ENCODE measurements at regions not wholly inside any gene's neighbourhood (a gene's known extent, or its start where the extent isn't known, plus 50 kb on each side); places are given as distances from the start of the nearest gene placed in this dataset.

- POLR2A ChIA-PET: no interaction called here
- Histone ChIP-seq H3K36me3 (ENCODE audit: control insufficient read depth in 2 of 2, insufficient read depth in 1 of 2, low read length in 2 of 2) (no peaks in the 10 kb centered on the region), H3K4me1 (ENCODE audit: control insufficient read depth, insufficient read depth, low read length) (no peaks in the 10 kb centered on the region), H3K9me3 (ENCODE audit: control insufficient read depth, insufficient read depth, low read depth, low read length) (no peaks in the 10 kb centered on the region), H3K27ac (ENCODE audit: extremely low read depth, low read depth, low read length) (no peak overlapping the region), H3K4me3 (ENCODE audit: low read depth, low read length) (no peak overlapping the region)
- no peak for TF ChIP-seq ZIC2 (tag by site-specific recombination; IDR thresholded peaks at IDR 0.05)
- no peak for TF ChIP-seq PRDM2 (tag by site-specific recombination; IDR thresholded peaks at IDR 0.05; ENCODE audit: borderline replicate concordance)
- TF ChIP-seq ZNF701 (tag by site-specific recombination; IDR thresholded peaks at IDR 0.05): no peak
- no peak for TF ChIP-seq ZNF23 (tag by site-specific recombination; IDR thresholded peaks at IDR 0.05; ENCODE audit: borderline replicate concordance)
- no peak for TF ChIP-seq ZNF580 (tag by site-specific recombination; IDR thresholded peaks at IDR 0.05)
- TF ChIP-seq ZNF19 (tag by site-specific recombination; IDR thresholded peaks at IDR 0.05; ENCODE audit: low read depth): no peak
- no peak for TF ChIP-seq ZNF248 (tag by site-specific recombination; IDR thresholded peaks at IDR 0.05)
- no peak for TF ChIP-seq ZNF24 (tag by site-specific recombination; IDR thresholded peaks at IDR 0.05)
- no peak for TF ChIP-seq ZNF132 (tag by site-specific recombination; IDR thresholded peaks at IDR 0.05; ENCODE audit: borderline replicate concordance)
- no peak for TF ChIP-seq ZFP3 (tag by site-specific recombination; IDR thresholded peaks at IDR 0.05; ENCODE audit: low read depth)
- no peak for TF ChIP-seq ZNF133 (tag by site-specific recombination; IDR thresholded peaks at IDR 0.05)
- TF ChIP-seq ZNF792 (tag by site-specific recombination; IDR thresholded peaks at IDR 0.05): no peak
- no peak for TF ChIP-seq WT1 (tag by site-specific recombination; IDR thresholded peaks at IDR 0.05)
- no peak for TF ChIP-seq ZNF26 (tag by site-specific recombination; IDR thresholded peaks at IDR 0.05)
- no peak for TF ChIP-seq ZNF175 (tag by site-specific recombination; IDR thresholded peaks at IDR 0.05)
- TF ChIP-seq ZNF239 (tag by site-specific recombination; IDR thresholded peaks at IDR 0.05): no peak
- no peak for TF ChIP-seq ZNF48 (tag by site-specific recombination; IDR thresholded peaks at IDR 0.05)
- CTCF ChIA-PET: no interaction called here
Observed at GRCh38 chr18:10330428-10330827, 124.0 kb upstream of the APCDD1 start.

GRCh38 chr18:10332452-10332851 is 122.0 kb upstream of the APCDD1 start:
- no peaks in the 10 kb centered on the region for H3K4me1 ChIP-seq (ENCODE audit: control insufficient read depth, insufficient read depth, low read length)
- H3K27ac ChIP-seq (ENCODE audit: extremely low read depth, low read depth, low read length): no peak overlapping the region
- CTCF ChIA-PET: interaction anchor here (0.6 kb wide), 1 partner anchor 1180 kb away, joined by 3 read pairs; no protein-coding TSS in a partner anchor
- no peaks in the 10 kb centered on the region for H3K9me3 ChIP-seq (ENCODE audit: control insufficient read depth, insufficient read depth, low read depth, low read length)
- no peak overlapping the region for H3K4me3 ChIP-seq (ENCODE audit: low read depth, low read length)
- TF ChIP-seq OSR2 (tag by site-specific recombination; IDR thresholded peaks at IDR 0.05): no peak
- TF ChIP-seq ZNF184 (tag by site-specific recombination; IDR thresholded peaks at IDR 0.05): no peak
- no peaks in the 10 kb centered on the region for H3K36me3 ChIP-seq (ENCODE audit: control insufficient read depth in 2 of 2, insufficient read depth in 1 of 2, low read length in 2 of 2)
- POLR2A ChIA-PET: no interaction called here
